ENCODE measurements at regions not wholly inside any gene's neighbourhood (a gene's known extent, or its start where the extent isn't known, plus 50 kb on each side); places are given as distances from the start of the nearest gene placed in this dataset.

GRCh38 chr10:110358869-110359629 is 54.3 kb upstream of the SMNDC1 start:
- Histone ChIP-seq H3K79me2 (ENCODE audit: control insufficient read depth, insufficient read depth, low read length) (no peaks in the 10 kb centered on the region), H3K27ac (ENCODE audit: insufficient read depth, low read length) (no peak overlapping the region), H3K4me1 (ENCODE audit: control insufficient read depth, extremely low read depth, insufficient read depth, low read length) (peaks cover 28% of the 10 kb centered on the region), H3K27me3 (ENCODE audit: control insufficient read depth, insufficient read depth, low read length) (no peaks in the 10 kb centered on the region), H3K9me3 (ENCODE audit: control insufficient read depth, insufficient read depth, low read depth, low read length) (no peaks in the 10 kb centered on the region), H3K4me3 (replicated peaks in 1 of 4; ENCODE audit: control extremely low read depth in 1 of 4, insufficient read depth in 1 of 4, low read depth in 3 of 4, low read length in 4 of 4) (no peak overlapping the region), H3K4me2 (ENCODE audit: extremely low read depth, insufficient read depth, low read length) (no peak overlapping the region), H4K20me1 (ENCODE audit: control insufficient read depth, extremely low read depth, insufficient read depth, low read length) (no peaks in the 10 kb centered on the region), H3K9ac (ENCODE audit: insufficient read depth, low read length) (no peak overlapping the region), H3K36me3 (ENCODE audit: control insufficient read depth, insufficient read depth, low read length) (no peaks in the 10 kb centered on the region), H2AFZ (ENCODE audit: low read length) (no peak overlapping the region)
- peak in 1 of 2 donors; percentile 70 for DNase-seq (ENCODE audit: low read depth in 2 of 2)
- TF ChIP-seq EZH2 (IDR thresholded peaks at IDR 0.05; ENCODE audit: low read length, missing control alignments) (no peak), CTCF (conservative IDR thresholded peaks at IDR 0.05 in 1 of 2, IDR thresholded peaks at IDR 0.05 in 1 of 2; ENCODE audit: low read depth in 1 of 2, low read length in 2 of 2) (no peak)

GRCh38 chr10:110360857-110361474 is 56.2 kb upstream of the SMNDC1 start:
- H3K27ac ChIP-seq (ENCODE audit: insufficient read depth, low read length): no peak overlapping the region
- no peak overlapping the region for H2AFZ ChIP-seq (ENCODE audit: low read length)
- no peak for DNase-seq (ENCODE audit: low read depth in 2 of 2)
- H3K4me2 ChIP-seq (ENCODE audit: extremely low read depth, insufficient read depth, low read length): no peak overlapping the region
- no peaks in the 10 kb centered on the region for H3K36me3 ChIP-seq (ENCODE audit: control insufficient read depth, insufficient read depth, low read length)
- H3K4me1 ChIP-seq (ENCODE audit: control insufficient read depth, extremely low read depth, insufficient read depth, low read length): peaks cover 23% of the 10 kb centered on the region
- H3K4me3 ChIP-seq (replicated peaks in 1 of 4; ENCODE audit: control extremely low read depth in 1 of 4, insufficient read depth in 1 of 4, low read depth in 3 of 4, low read length in 4 of 4): no peak overlapping the region
- H3K79me2 ChIP-seq (ENCODE audit: control insufficient read depth, insufficient read depth, low read length): no peaks in the 10 kb centered on the region
- H3K9ac ChIP-seq (ENCODE audit: insufficient read depth, low read length): no peak overlapping the region
- no peaks in the 10 kb centered on the region for H3K27me3 ChIP-seq (ENCODE audit: control insufficient read depth, insufficient read depth, low read length)
- no peaks in the 10 kb centered on the region for H3K9me3 ChIP-seq (ENCODE audit: control insufficient read depth, insufficient read depth, low read depth, low read length)
- TF ChIP-seq EZH2 (IDR thresholded peaks at IDR 0.05; ENCODE audit: low read length, missing control alignments): no peak
- TF ChIP-seq CTCF (conservative IDR thresholded peaks at IDR 0.05 in 1 of 2, IDR thresholded peaks at IDR 0.05 in 1 of 2; ENCODE audit: low read depth in 1 of 2, low read length in 2 of 2): no peak
- H4K20me1 ChIP-seq (ENCODE audit: control insufficient read depth, extremely low read depth, insufficient read depth, low read length): no peaks in the 10 kb centered on the region

- Histone ChIP-seq H3K27me3 (ENCODE audit: control insufficient read depth, insufficient read depth, low read length) (no peaks in the 10 kb centered on the region), H3K27ac (ENCODE audit: insufficient read depth, low read length) (no peak overlapping the region), H3K79me2 (ENCODE audit: control insufficient read depth, insufficient read depth, low read length) (no peaks in the 10 kb centered on the region), H4K20me1 (ENCODE audit: control insufficient read depth, extremely low read depth, insufficient read depth, low read length) (no peaks in the 10 kb centered on the region), H3K36me3 (ENCODE audit: control insufficient read depth, insufficient read depth, low read length) (no peaks in the 10 kb centered on the region), H2AFZ (ENCODE audit: low read length) (no peak overlapping the region), H3K4me2 (ENCODE audit: extremely low read depth, insufficient read depth, low read length) (no peak overlapping the region), H3K9me3 (ENCODE audit: control insufficient read depth, insufficient read depth, low read depth, low read length) (no peaks in the 10 kb centered on the region), H3K4me3 (replicated peaks in 1 of 4; ENCODE audit: control extremely low read depth in 1 of 4, insufficient read depth in 1 of 4, low read depth in 3 of 4, low read length in 4 of 4) (no peak overlapping the region), H3K9ac (ENCODE audit: insufficient read depth, low read length) (no peak overlapping the region), H3K4me1 (ENCODE audit: control insufficient read depth, extremely low read depth, insufficient read depth, low read length) (peaks cover 16% of the 10 kb centered on the region)
- no peak for TF ChIP-seq CTCF (conservative IDR thresholded peaks at IDR 0.05 in 1 of 2, IDR thresholded peaks at IDR 0.05 in 1 of 2; ENCODE audit: low read depth in 1 of 2, low read length in 2 of 2)
- TF ChIP-seq EZH2 (IDR thresholded peaks at IDR 0.05; ENCODE audit: low read length, missing control alignments): no peak
- DNase-seq (ENCODE audit: low read depth in 2 of 2): no peak
These were observed 57.2 kb upstream of the SMNDC1 start for GRCh38 chr10:110361800-110362456.

Data from fibroblast of lung (primary cell).